ENCODE measurements at regions not wholly inside any gene's neighbourhood (a gene's known extent, or its start where the extent isn't known, plus 50 kb on each side); places are given as distances from the start of the nearest gene placed in this dataset.

- TF ChIP-seq CTCF (IDR thresholded peaks at IDR 0.05; ENCODE audit: low read depth, low read length) (no peak), POLR2A (IDR thresholded peaks at IDR 0.05; ENCODE audit: extremely low read depth, insufficient read length) (no peak), MYC (IDR thresholded peaks at IDR 0.05; ENCODE audit: low read depth, low read length) (no peak)
These were observed 132.6 kb downstream of the RPAP3 start for GRCh38 chr12:47573146-47573659.

Measured in NB4 (cell line).